GM18861 (cell line): ENCODE measurements at regions not wholly inside any gene's neighbourhood (a gene's known extent, or its start where the extent isn't known, plus 50 kb on each side); places are given as distances from the start of the nearest gene placed in this dataset.
"Not testable (repeated sequence)": the region's sequence is repeated elsewhere in the genome, so short reads cannot be mapped to it uniquely, and the experiment has no call there.

Source experiments
- ATAC-seq: cut with Tn5 transposase; IDR thresholded peaks from one replicate; pipeline ENCODE4 v1.9.1; 2021; ENCODE audit not compliant: unreplicated experiment

- ATAC-seq, result no peak
These were observed 373.0 kb downstream of the RPS24 start for GRCh38 chr10:78406648-78407008.

GRCh38 chr10:78407009-78407711 lies 373.5 kb downstream of the RPS24 start:
- no peak for ATAC-seq

- no peak for ATAC-seq
These were observed 374.3 kb downstream of the RPS24 start for GRCh38 chr10:78407966-78408365.

- ATAC-seq, result no peak
These were observed 375.2 kb downstream of the RPS24 start for GRCh38 chr10:78408671-78409472.

GRCh38 chr10:78410046-78410965 lies 376.6 kb downstream of the RPS24 start:
- ATAC-seq, result no peak

- ATAC-seq, result no peak
These were observed 378.1 kb downstream of the RPS24 start for GRCh38 chr10:78411716-78412115.

- ATAC-seq, result no peak
These were observed 378.9 kb downstream of the RPS24 start for GRCh38 chr10:78412605-78413004.

- ATAC-seq, result no peak
These were observed 379.7 kb downstream of the RPS24 start for GRCh38 chr10:78413076-78414055.

- ATAC-seq, result no peak
These were observed 380.7 kb downstream of the RPS24 start for GRCh38 chr10:78414380-78414779.

- no peak for ATAC-seq
These were observed 381.4 kb downstream of the RPS24 start for GRCh38 chr10:78415111-78415510.

GRCh38 chr10:78416031-78417011 lies 382.7 kb downstream of the RPS24 start:
- no peak for ATAC-seq

- ATAC-seq, result no peak
These were observed 384.0 kb downstream of the RPS24 start for GRCh38 chr10:78417425-78418370.

GRCh38 chr10:78419481-78420265 lies 386.0 kb downstream of the RPS24 start:
- no peak for ATAC-seq

- ATAC-seq, result no peak
These were observed 387.5 kb downstream of the RPS24 start for GRCh38 chr10:78420946-78421735.

GRCh38 chr10:78424050-78424449 lies 390.4 kb downstream of the RPS24 start:
- ATAC-seq, result not testable (repeated sequence)

GRCh38 chr10:78424723-78425122 lies 391.1 kb downstream of the RPS24 start:
- ATAC-seq, result no peak
